Activated CD4-positive, alpha-beta T cell treated with anti-CD3 and anti-CD28 coated beads, Interleukin-2, amount 50 U/mL, for 48 hours (primary cell): ENCODE measurements at regions not wholly inside any gene's neighbourhood (a gene's known extent, or its start where the extent isn't known, plus 50 kb on each side); places are given as distances from the start of the nearest gene placed in this dataset.
"Not testable (repeated sequence)": the region's sequence is repeated elsewhere in the genome, so short reads cannot be mapped to it uniquely, and the experiment has no call there.

Experiments
- DNase-seq, 2 experiments: peaks; one replicate each; pipeline ENCODE4 v3.0.0-alpha.2; 2020

DNA sequence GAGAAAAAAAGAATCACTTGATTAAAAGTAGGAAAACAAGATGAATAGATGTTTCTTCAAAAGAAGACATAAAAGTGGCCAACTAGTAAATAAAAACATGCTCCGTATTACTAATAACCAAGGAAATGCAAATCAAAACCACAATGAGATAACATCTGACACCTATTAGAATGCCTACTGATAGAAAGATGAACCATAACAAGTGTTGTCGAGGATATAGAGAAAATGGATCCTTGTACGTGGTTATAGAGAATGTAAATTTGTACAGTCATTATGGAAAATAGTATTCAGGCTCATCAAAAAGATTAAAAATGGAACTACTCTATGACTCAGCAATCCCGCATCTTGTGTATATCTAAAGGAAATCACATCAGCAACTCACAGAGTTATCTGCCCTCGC lies 415.8 kb upstream of the SLITRK5 start:
- DNase-seq = no peak

- DNase-seq = no peak
These were observed 411.6 kb upstream of the SLITRK5 start for GRCh38 chr13:87259479-87260083.

- peak in 1 of 2 experiments; percentile 16 for DNase-seq
These were observed 396.9 kb upstream of the SLITRK5 start for GRCh38 chr13:87274209-87274819.

GRCh38 chr13:87280139-87280538 lies 391.0 kb upstream of the SLITRK5 start:
- DNase-seq = no peak

- no peak for DNase-seq
These were observed 383.4 kb upstream of the SLITRK5 start for GRCh38 chr13:87287721-87288120.

- DNase-seq = no peak
These were observed 375.5 kb upstream of the SLITRK5 start for GRCh38 chr13:87295636-87296035.

DNA sequence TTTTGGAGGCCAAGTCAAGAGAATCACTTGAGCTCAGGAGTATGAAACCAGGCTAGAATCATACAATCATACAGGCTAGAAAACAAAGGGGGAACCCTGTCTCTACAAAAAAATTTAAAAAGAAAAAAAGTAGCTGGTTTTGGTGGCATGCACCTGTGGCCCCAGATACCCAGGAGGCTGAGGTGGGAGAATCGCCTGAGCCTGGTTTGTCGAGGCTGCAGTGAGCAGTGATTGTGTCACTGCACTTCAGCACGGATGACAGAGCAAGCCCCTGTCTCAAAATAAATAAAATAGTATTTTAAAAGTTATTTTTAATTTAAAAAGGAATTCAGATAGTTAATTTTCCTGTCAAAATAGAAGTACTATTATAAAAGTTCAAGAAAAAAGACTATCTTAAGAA lies 369.1 kb upstream of the SLITRK5 start:
- DNase-seq = no peak

DNA sequence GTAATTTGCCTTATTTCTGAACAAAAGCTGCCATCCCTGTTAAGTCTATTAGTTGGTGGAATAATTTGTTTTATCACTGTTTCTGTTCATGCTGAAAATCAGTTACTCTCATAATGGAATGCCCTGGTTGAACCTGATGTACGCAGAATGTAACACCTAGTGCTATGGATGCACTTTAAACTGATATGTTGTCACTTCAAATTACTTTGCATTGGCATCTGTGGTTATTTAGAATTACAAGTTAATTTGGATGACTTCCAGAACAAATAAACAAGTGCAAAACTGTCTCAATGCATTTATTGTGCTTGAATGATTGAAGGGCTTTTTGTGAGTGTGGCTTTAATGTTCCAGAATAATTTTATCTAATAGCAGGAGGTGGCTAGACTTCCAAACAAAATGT lies 368.2 kb upstream of the SLITRK5 start:
- no peak for DNase-seq

GRCh38 chr13:87311165-87311564 lies 360.0 kb upstream of the SLITRK5 start:
- DNase-seq = no peak

DNA sequence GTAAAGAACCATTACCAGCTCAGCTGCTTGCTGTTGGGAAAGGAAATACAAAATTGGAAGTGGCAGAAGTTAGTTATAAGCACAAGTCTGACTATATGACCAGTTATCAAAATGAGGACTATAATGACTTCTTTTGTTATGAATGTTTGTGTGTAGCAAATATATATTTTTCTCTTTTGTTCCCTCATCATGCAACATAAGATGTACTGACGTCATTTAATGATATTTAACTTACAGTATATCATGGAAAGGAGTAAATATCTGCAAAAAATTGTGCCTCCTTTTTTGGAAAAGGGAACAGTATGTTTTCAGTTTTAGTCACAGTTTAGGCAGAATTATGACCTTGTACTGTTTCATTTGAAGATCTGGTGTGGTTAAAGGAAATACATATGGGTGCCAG lies 356.3 kb upstream of the SLITRK5 start:
- no peak for DNase-seq

GRCh38 chr13:87322386-87322785 lies 348.8 kb upstream of the SLITRK5 start:
- no peak for DNase-seq

- DNase-seq = no peak
These were observed 346.6 kb upstream of the SLITRK5 start for GRCh38 chr13:87324558-87324957.

DNA sequence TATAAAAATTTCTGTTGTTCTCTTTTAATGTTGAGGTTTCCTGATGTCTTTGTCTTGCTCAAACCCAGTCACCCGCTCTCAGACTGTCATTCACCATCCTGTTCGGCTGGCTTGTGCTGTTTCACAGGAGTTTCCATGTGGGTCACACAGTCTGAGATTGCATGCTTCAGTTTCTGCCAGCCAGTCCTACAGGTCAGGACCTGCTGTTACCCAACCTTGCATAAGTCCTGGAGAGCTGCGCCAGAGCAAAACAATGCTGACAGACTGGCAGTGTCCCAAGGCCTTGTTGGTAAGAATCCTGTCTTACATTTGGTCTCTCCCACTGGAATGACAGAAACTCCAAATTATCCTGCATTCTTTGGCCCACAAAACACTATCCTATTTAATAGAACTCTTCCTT lies 340.0 kb upstream of the SLITRK5 start:
- no peak for DNase-seq

DNA sequence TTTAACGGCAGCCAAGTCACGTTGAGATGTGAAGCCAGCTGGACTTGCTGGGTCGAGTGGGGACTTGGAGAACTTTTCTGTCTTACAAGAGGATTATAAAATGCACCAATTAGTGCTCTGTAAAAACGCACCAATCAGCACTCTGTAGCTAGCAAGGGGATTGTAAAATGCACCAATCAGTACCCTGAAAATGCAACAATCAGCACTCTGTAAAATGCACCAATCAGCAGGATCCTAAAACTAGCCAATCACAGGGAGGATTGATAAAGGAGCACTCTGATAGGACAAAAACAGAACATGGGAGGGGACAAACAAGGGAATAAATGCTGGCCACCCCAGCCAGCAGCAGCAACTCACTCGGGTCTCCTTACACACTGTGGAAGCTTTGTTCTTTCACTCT lies 337.6 kb upstream of the SLITRK5 start:
- no peak for DNase-seq

- no peak for DNase-seq
These were observed 337.0 kb upstream of the SLITRK5 start for GRCh38 chr13:87334176-87334575.

DNA sequence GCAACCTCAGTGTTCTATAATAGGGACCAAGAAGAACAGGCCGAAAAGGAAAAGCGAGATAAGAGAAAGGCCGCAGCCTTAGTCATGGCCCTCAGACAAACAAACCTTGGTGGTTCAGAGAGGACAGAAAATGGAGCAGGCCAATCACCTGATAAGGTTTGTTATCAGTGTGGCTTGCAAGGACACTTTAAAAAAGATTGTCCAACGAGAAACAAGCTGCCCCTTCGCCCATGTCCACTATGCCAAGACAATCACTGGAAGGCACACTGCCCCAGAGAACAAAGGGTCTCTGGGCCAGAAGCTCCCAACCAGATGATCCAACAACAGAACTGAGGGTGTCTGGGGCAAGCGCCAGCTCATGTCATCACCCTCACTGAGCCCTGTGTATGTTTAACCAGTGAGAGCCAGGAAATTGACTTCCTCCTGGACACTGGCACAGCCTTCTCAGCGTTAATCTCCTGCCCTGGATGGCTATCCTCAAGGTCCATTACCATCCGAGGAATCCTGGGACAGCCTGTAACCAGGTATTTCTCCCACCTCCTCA lies 334.8 kb upstream of the SLITRK5 start:
- DNase-seq = not testable (repeated sequence)

GRCh38 chr13:87344176-87344575 lies 327.0 kb upstream of the SLITRK5 start:
- no peak for DNase-seq

DNA sequence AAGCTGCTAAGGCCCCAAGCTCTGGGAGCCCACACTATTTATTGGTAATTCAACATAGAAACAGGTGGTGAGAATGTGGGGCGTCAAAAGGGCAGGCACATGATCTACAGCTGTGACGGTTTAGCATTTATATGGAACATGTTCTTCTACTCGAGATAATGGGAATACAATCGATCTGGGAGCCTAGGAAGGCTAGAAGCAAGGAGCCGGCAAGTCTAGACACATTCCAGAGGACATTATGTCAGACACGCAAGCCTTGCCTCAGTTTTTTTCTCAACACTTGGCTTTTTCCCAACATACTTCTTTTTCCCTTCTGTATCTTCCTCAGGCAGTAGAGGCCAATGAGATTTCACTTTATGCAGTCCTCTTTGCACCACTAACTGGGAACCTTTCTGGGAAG lies 315.7 kb upstream of the SLITRK5 start:
- DNase-seq = no peak

DNA sequence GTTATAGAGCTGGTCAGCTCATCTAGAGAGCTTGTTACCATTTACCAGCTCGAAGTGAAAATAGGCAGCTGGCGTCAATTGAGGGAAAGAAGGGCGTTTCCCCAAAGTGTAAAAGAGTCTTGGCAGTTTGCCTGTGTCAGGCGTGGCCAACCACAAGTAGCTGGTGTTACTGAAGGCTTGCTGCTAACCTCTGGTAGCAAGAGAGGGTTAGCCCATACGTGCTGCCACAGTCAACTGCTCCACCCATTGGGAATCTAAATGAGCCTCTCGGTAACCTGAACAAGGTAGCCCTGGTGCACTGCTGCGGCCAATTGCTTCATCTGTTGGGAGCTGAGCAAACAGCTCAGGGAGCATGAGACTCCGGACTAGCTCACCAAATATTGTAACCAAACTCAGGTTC lies 314.9 kb upstream of the SLITRK5 start:
- DNase-seq = no peak

DNA sequence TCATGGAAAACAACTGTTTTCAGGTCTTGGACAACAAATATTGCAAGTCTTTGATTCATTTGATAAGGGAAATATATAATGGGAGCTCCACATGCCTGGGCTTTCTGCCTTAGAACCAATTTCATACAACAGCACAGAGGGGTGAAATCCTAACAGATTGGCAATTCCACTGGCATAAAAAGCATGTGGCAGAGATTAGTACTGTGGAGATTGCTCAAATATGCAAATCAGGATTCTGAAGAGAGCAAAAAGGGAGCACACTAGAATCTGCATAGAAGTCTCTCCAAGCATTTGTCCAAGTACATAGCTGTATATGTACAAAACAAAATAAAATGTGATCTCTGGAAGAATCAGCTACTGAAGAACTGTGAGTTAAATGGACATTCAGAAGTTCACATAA lies 312.9 kb upstream of the SLITRK5 start:
- no peak for DNase-seq

DNA sequence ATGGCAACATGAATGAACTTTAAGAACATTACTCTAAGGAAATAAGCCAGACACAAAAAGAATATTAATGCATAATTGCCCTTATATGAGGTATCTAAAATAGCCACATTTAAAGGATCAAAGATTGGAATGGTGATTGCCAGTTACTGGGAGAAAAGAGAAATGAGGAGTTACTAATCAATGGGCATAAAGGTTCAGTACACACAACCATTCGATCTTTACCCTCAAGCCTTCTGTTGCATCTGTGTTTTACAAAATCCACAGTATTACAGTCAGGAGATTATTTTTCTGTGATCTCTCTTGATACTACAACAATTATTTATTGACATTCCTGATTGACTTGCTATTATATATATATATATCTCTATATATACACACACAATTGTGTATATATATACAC lies 310.0 kb upstream of the SLITRK5 start:
- no peak for DNase-seq

GRCh38 chr13:87368639-87369038 lies 302.5 kb upstream of the SLITRK5 start:
- DNase-seq = no peak

- no peak for DNase-seq
These were observed 295.1 kb upstream of the SLITRK5 start for GRCh38 chr13:87376081-87376480.

GRCh38 chr13:87384099-87384498 lies 287.1 kb upstream of the SLITRK5 start:
- no peak for DNase-seq

DNA sequence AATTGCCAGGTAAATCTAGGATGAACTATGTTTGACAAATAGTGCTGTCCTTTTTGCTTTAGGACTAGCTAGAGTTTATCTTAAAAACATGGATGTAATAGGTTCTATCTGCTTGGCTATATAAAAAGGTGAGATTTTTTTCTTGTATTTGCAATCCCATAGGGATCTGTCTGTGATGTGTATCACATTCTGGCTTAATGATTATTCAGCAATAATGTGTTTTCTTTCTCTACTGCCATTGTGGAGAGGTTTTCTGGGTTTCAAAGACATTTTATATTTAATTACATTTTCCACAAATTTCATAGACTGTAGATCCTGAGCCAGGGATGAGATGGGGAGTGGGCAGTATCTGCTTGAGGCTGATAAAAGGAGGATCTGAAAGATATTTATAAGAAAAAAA lies 277.8 kb upstream of the SLITRK5 start:
- DNase-seq = no peak
